CD4-positive, alpha-beta T cell (primary cell): ENCODE measurements at regions not wholly inside any gene's neighbourhood (a gene's known extent, or its start where the extent isn't known, plus 50 kb on each side); places are given as distances from the start of the nearest gene placed in this dataset.
"Not testable (repeated sequence)": the region's sequence is repeated elsewhere in the genome, so short reads cannot be mapped to it uniquely, and the experiment has no call there.

Experiments used
- ATAC-seq: fragments of 200-7000 bp; cut with Tn5 transposase; one replicate; pipeline ENCODE4 v1.10.0; 2022; ENCODE audit warnings: mild to moderate bottlenecking; ENCODE audit not compliant: poor library complexity
- CTCF ChIA-PET: fragments of 350-600 bp; sonication (Branson Sonifier 250); formaldehyde crosslinking; loops from one replicate; lab custom pipeline; 2021; ENCODE audit warnings: antibody characterized with exemption, inconsistent platforms; lab: Charles Lee
- POLR2A ChIA-PET: fragments of 350-600 bp; sonication (Branson Sonifier 250); formaldehyde crosslinking; loops from one replicate; lab custom pipeline; 2021; ENCODE audit warnings: antibody characterized with exemption, inconsistent platforms; lab: Charles Lee
- DNase-seq, 14 experiments: peaks; one replicate each; pipeline ENCODE4 v3.0.0-alpha.2; 2013 to 2020; ENCODE audit warnings: mixed read lengths in 2 of 14
- H3K27ac ChIP-seq, 2 donors: one replicate each; pipeline versions ENCODE4 v1.5.1 to v1.7.0; 2013; ENCODE audit warnings: low read length in 2 of 2, low read depth in 1 of 2, mild to moderate bottlenecking in 1 of 2
- H3K27me3 ChIP-seq, 2 experiments: 1 replicate in 1 of 2; 2 replicates in 1 of 2; pipeline versions ENCODE4 v1.6.1 to v1.7.0; 2013; ENCODE audit warnings: low read length in 2 of 2, control low read depth in 1 of 2, mild to moderate bottlenecking in 1 of 2, moderate library complexity in 1 of 2; ENCODE audit not compliant: insufficient read depth in 2 of 2, control insufficient read depth in 1 of 2
- H3K36me3 ChIP-seq: one replicate; pipeline ENCODE4 v1.6.1; 2013; ENCODE audit warnings: low read length, control low read depth; ENCODE audit not compliant: insufficient read depth
- H3K4me1 ChIP-seq: one replicate; pipeline ENCODE4 v1.6.1; 2013; ENCODE audit warnings: low read length, control low read depth; ENCODE audit not compliant: insufficient read depth
- H3K4me3 ChIP-seq: one replicate; pipeline ENCODE4 v1.5.1; 2013; ENCODE audit warnings: mild to moderate bottlenecking, low read length, moderate library complexity
- H3K9me3 ChIP-seq, 2 experiments: 1 replicate in 1 of 2; 2 replicates in 1 of 2; pipeline versions ENCODE4 v1.6.1 to v1.7.0; 2013; ENCODE audit warnings: low read length in 2 of 2, mild to moderate bottlenecking in 2 of 2, control low read depth in 1 of 2, moderate library complexity in 1 of 2; ENCODE audit not compliant: control insufficient read depth in 1 of 2, insufficient read depth in 1 of 2
- H3K27ac Mint-ChIP-seq: one replicate; pipeline ENCODE4 v1.8.0; 2020; ENCODE audit warnings: mixed read lengths
- H3K27me3 Mint-ChIP-seq: one replicate; pipeline ENCODE4 v1.8.0; 2021; ENCODE audit warnings: mixed read lengths
- H3K36me3 Mint-ChIP-seq: one replicate; pipeline ENCODE4 v1.8.0; 2021; ENCODE audit warnings: low read depth, mixed read lengths
- H3K4me1 Mint-ChIP-seq: one replicate; pipeline ENCODE4 v1.8.0; 2021; ENCODE audit warnings: low read depth, mixed read lengths
- H3K4me3 Mint-ChIP-seq: one replicate; pipeline ENCODE4 v1.8.0; 2020; ENCODE audit warnings: mild to moderate bottlenecking, mixed read lengths
- H3K9me3 Mint-ChIP-seq: one replicate; pipeline ENCODE4 v1.8.0; 2020; ENCODE audit warnings: mixed read lengths
- intact Hi-C, 2 experiments: fragments of 100-400 bp; cut with DNase I in 1 of 2; cut with micrococcal nuclease in 1 of 2; formaldehyde crosslinking; loops; one replicate each; pipeline versions ENCODE4 v1.15.1 to v1.9.0; 2023 to 2025; cut with DNase I, micrococcal nuclease
- TF ChIP-seq, protein P1 (sequence below): fragments of 200-600 bp; IDR thresholded peaks from one replicate; pipeline ENCODE4 v1.8.0; 2022; ENCODE audit warnings: antibody characterized with exemption, mild to moderate bottlenecking

DNA sequence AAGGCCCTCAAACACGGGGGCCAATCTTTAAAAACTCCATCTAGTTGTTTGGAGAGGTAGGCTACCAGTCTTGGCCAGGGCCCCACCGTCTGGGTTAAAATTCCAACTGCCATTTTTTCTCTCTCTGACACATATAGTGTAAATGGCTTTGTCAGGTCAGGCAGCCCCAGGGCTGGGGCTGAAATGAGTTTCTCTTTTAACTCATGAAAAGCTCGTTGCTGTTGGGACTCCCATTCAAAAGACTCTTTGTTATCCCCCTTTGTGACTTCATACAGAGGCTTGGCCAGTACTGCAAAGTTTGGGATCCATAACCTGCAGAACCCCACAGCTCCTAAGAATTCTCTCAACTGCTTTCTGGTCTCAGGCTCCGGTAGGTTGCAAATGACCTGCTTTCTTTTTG, 99.4 kb upstream of the SLC1A4 start:
- Mint-ChIP-seq H3K4me3 (no peak overlapping the region), H3K4me1 (no peaks in the 10 kb centered on the region), H3K27ac (no peak overlapping the region), H3K36me3 (no peaks in the 10 kb centered on the region), H3K27me3 (peaks cover 12% of the 10 kb centered on the region), H3K9me3 (peaks cover 2% of the 10 kb centered on the region)
- Histone ChIP-seq H3K27ac (no peak overlapping the region), H3K27me3 (peaks cover 0 to 5% of the 10 kb centered on the region in 2 experiments), H3K9me3 (peaks cover 0 to 17% of the 10 kb centered on the region in 2 experiments), H3K4me1 (no peaks in the 10 kb centered on the region), H3K4me3 (no peak overlapping the region), H3K36me3 (no peaks in the 10 kb centered on the region)
- DNase-seq = no peak
- ChIA-PET POLR2A (no interaction called here), CTCF (no interaction called here)
- ATAC-seq = no peak
- intact Hi-C loops = no loop called here
- TF ChIP-seq, protein P1, sequence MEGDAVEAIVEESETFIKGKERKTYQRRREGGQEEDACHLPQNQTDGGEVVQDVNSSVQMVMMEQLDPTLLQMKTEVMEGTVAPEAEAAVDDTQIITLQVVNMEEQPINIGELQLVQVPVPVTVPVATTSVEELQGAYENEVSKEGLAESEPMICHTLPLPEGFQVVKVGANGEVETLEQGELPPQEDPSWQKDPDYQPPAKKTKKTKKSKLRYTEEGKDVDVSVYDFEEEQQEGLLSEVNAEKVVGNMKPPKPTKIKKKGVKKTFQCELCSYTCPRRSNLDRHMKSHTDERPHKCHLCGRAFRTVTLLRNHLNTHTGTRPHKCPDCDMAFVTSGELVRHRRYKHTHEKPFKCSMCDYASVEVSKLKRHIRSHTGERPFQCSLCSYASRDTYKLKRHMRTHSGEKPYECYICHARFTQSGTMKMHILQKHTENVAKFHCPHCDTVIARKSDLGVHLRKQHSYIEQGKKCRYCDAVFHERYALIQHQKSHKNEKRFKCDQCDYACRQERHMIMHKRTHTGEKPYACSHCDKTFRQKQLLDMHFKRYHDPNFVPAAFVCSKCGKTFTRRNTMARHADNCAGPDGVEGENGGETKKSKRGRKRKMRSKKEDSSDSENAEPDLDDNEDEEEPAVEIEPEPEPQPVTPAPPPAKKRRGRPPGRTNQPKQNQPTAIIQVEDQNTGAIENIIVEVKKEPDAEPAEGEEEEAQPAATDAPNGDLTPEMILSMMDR = no peak

DNA sequence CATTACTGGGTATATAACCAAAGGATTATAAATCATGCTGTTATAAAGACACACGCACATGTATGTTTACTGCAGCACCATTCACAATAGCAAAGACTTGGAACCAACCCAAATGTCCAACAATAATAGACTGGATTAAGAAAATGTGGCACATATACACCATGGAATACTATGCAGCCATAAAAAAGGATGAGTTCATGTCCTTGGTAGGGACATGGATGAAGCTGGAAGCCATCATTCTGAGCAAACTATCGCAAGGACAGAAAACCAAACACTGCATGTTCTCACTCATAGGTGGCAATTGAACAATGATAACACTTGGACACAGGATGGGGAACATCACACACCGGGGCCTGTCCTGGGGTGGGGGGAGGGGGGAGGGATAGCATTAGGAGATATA, 92.6 kb upstream of the SLC1A4 start:
- H3K27me3 Mint-ChIP-seq, H3K27me3 ChIP-seq, H3K4me3 Mint-ChIP-seq, H3K36me3 ChIP-seq, ATAC-seq, H3K27ac ChIP-seq, CTCF ChIA-PET, H3K9me3 Mint-ChIP-seq, H3K4me1 ChIP-seq, H3K36me3 Mint-ChIP-seq, H3K9me3 ChIP-seq, POLR2A ChIA-PET, H3K27ac Mint-ChIP-seq, DNase-seq, H3K4me1 Mint-ChIP-seq, intact Hi-C loops, H3K4me3 ChIP-seq: not testable (repeated sequence)

DNA sequence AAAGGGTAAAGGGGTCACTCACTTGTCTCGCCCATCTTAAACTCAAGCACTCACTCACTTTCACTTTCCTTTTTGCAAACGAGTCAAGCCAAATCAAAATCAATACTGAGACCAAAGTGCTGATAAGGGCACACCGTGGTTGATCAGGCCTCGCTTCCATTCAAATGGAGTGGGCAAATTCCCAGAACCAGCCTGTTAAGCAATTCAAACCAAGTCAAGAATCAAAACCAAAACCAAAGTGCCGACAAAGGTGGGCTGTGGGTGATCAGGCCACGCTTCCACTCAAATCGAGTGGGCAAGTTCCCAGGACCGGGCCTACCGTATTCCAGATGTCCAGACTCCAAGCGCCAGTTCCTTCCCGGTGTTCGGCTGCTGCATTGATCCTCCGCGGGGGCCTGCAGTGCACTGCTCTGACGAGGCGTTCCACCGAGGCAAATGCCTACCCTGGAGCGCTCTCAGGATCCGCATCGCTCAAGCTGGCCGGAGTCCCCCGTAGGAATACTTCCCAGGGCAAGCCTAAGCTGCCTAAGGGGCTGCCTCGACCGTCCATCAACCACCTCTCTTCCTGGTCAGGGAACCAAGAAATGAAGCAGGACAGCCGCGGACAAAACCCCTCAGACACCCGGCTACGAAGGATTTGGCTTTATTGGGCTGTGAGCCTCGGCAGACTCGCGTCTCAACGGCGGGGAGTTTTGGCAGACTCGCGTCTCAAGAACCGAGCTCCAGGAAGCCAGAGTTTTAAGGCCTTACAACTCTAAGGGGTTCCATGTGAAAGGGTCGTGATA, 89.9 kb upstream of the SLC1A4 start:
- intact Hi-C loops = no loop called here
- TF ChIP-seq, protein P1 = no peak
- Histone ChIP-seq H3K27me3 (no peaks in the 10 kb centered on the region), H3K4me3 (peak overlapping the region; percentile 25), H3K27ac (no peak overlapping the region), H3K9me3 (no peaks in the 10 kb centered on the region), H3K36me3 (no peaks in the 10 kb centered on the region), H3K4me1 (peaks cover 2% of the 10 kb centered on the region)
- Mint-ChIP-seq H3K4me3 (no peak overlapping the region), H3K9me3 (no peaks in the 10 kb centered on the region), H3K4me1 (no peaks in the 10 kb centered on the region), H3K27ac (no peak overlapping the region), H3K27me3 (peaks cover 7% of the 10 kb centered on the region), H3K36me3 (no peaks in the 10 kb centered on the region)
- ChIA-PET POLR2A (no interaction called here), CTCF (interaction anchor here (0.6 kb wide), 1 partner anchor 424 kb away, joined by 3 read pairs; no protein-coding TSS in a partner anchor)
- ATAC-seq (no peak), DNase-seq (no peak)

DNA sequence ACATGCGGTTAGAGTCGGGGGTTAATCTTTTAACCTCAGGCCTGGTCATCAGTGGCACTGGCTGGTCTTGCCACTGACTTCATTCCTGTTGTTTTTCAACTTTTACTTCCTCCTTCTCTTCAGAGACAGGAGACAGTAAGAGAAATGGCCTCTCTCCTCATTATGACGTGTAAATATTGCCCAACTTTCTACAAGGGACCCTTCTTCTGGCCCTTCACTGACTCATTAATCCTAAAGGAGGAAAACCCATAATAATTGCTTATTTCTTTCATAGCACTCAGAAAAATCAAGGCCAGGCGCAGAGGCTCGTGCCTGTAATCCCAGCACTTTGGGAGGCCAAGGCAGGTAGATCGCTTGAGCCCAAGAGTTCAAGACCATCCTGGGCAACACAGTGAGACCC, 89.3 kb upstream of the SLC1A4 start:
- H3K4me3 Mint-ChIP-seq, H3K9me3 Mint-ChIP-seq, H3K27ac ChIP-seq, H3K4me3 ChIP-seq, H3K4me1 Mint-ChIP-seq, H3K36me3 ChIP-seq, H3K4me1 ChIP-seq, ATAC-seq, POLR2A ChIA-PET, intact Hi-C loops, H3K27ac Mint-ChIP-seq, H3K9me3 ChIP-seq, H3K36me3 Mint-ChIP-seq, H3K27me3 ChIP-seq, H3K27me3 Mint-ChIP-seq: not testable (repeated sequence)
- CTCF ChIA-PET = interaction anchor here (0.6 kb wide), 1 partner anchor 424 kb away, joined by 3 read pairs; no protein-coding TSS in a partner anchor
- DNase-seq = peak in 1 of 14 experiments; percentile 40
